ENCODE measurements at regions not wholly inside any gene's neighbourhood (a gene's known extent, or its start where the extent isn't known, plus 50 kb on each side); places are given as distances from the start of the nearest gene placed in this dataset.

- no peak for TF ChIP-seq POLR2A (IDR thresholded peaks at IDR 0.05)
- no peak for TF ChIP-seq POLR2AphosphoS5 (IDR thresholded peaks at IDR 0.05)
- TF ChIP-seq CTCF (IDR thresholded peaks at IDR 0.05) = no peak
- TF ChIP-seq EP300 (IDR thresholded peaks at IDR 0.05) = no peak
Observed at GRCh38 chr11:39149214-39149613, 2310.2 kb downstream of the LRRC4C start.

All from stomach (tissue), 4 donors.